Renal cortex interstitium (tissue), 11 donors: ENCODE measurements at regions not wholly inside any gene's neighbourhood (a gene's known extent, or its start where the extent isn't known, plus 50 kb on each side); places are given as distances from the start of the nearest gene placed in this dataset.

Experiments used
- DNase-seq, 11 donors: peaks; one replicate each; pipeline ENCODE4 v3.0.0-alpha.2; 2013; ENCODE audit warnings: low read depth in 9 of 11, low spot score in 4 of 11; ENCODE audit errors: extremely low read depth in 1 of 11

DNA sequence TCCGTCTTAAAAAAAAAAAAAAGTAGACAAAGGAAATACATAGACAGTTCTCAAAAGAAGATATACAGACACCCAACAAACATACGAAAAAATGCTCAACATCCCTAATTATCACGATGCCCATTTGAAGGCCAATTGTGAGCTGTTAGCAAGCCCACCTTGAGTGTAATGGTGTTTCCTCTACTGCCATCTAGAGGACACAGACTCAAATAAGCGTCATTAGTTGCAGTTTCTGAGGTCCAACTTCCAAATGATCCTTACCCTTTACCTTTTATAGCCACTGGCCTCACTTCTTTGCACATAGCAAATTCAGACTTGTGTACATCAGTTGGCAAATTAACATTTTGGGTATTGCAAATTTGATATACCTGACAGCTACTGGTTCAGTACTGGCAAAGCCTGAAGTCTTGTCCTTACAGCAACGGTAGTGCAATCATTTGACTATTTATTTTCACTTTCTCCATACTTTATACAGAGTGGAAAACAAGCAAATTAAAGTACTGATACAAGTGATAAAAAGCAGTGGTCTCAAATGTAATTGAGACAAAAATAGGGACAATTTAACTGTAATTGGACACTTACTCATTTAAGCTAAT lies 536.3 kb upstream of the EEF2KMT start:
- peak in 1 of 11 donors; percentile 20 for DNase-seq

DNA sequence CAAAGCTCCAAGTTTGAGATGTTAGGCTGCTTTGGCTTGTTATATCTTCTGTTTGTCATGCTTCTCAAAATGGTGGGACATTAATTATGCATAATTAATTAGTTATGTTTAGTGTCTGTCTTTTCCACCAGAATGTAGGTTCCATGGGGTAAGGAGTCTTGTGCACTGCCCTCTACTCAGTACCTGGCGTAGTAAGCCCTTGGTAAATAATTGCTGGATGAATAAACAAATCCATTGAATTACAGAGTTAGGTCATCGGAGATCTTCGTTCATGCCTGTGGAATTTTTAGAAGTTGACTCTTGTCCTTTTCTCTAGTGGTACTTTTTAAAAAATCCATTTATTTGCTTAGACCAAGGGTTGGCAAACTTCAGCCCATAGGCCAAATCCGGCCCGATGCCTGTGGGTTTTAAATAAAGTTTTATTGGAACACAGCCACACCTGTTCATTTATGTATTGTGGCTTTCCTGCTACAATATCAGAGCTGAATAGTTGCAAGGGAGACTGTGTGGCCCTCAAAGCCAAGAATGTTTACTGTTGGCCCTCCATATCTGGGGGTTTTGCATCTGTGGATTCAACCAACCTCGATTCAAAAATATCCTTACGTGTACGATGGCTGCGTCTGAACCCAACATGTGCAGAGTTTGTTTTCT lies 524.8 kb upstream of the EEF2KMT start:
- DNase-seq = no peak

DNA sequence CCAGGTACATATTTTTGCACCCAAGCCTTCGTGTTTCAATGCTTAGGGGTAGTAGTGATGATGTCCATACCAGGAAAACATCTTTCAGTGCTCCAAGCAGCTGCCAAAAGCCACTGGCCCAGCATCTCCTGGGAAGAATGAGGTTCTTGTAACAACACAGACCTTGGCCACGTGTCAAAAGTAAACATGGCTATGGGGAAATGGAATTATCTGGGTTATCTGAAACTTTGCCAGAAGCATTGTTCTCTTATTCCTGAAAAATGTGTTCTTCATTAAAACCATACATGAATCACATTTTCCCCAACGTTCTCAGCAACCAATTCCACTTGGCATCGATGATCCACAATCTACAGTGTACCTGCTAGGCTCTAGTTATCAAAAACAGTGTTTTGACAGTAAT lies 524.2 kb upstream of the EEF2KMT start:
- no peak for DNase-seq

DNA sequence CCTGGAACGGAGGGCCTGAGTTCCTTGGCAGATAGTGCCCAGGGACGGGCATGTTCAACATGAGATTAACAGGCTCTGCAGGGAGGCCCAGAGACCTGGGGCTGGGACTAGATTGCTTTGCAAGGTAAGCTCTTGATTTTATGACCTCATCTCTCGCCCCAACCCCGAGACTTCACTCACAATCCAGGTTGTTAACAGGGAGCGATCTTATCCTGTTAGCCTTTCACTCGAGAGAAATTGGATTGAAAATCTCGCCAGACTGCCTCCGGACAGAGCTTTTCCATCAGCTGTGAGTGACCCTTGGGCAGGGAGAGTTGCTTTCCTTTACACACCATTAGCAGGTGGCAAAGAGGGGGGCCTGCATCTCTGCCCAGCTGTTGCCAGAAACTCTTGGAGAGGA lies 521.7 kb upstream of the EEF2KMT start:
- no peak for DNase-seq

DNA sequence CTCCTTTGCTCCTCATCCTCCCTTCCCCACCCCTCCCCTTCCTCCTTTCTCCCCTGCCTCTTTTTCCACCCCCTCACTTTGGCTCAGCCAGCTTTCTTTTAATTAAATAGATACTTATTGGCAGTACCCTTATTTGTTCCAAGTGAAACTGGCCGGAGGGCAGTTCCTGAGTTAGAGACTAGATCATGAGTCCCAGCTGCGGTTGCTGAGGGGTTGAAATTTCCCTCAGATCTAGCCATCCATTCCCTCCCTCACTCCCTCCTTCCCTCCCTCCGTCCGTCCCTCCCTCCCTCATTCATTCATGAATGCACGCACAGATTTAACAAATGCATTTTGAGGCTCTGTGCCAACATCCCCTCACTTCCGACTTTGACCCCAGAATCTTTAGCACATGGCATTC lies 519.2 kb upstream of the EEF2KMT start:
- DNase-seq = no peak

DNA sequence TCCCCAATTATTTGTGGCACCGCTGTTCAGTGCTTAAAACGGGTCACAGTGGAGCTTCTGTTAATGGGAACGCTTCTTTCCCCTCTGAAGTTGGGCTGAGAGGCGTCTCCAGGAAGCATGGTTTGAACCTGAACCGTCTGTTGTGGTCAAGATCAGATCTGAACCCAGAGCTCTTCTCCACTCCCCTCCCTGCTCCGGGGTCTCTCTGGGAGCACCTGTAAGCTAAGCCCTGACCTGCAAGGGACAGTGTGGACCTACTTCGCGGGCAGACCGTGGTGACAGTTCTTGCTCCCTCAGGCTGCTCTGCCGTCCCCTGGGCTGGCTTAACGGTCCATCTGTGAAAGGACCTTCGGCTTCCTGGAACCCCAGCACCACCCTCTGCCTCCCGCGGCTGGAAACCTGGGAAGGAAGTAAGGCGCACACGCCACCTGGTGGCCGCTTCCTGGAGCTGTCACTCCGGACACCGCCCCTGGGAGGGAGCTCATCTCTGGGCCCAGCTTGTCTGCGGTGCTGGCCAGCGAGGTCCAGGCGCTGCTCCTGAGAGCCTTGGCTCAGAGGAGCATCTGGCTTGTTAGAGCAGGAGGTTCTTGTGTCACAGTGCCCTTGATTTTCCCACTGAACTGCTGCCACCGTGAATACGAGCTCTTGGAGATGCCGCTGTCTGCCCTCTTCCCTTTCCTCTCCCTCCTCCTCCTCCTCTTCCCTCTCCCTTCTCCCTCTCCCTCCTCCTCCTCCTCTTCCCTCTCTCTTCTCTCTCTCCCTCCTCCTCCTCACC lies 518.5 kb upstream of the EEF2KMT start:
- DNase-seq = peak in 9 of 11 donors; percentile 27 to 55 (median 42)

DNA sequence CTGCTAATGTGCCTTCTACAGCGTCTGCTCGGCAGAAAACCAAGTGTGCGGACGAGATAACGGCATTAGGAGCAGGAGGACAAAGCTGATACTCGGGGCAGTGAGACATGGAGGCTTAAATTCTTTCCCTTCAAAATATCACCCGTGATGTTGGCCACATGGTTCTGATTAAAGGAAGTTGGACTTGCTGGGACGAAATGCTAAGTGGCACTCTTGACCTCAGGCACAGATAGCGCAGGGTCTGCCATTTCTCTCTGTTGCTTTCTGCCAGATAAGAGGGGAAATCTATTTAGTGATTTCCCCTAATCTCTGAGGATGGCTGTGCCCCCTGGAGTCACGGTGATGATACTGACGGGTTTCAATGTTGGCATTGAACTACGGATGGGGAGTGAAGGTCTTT lies 509.6 kb upstream of the EEF2KMT start:
- no peak for DNase-seq

DNA sequence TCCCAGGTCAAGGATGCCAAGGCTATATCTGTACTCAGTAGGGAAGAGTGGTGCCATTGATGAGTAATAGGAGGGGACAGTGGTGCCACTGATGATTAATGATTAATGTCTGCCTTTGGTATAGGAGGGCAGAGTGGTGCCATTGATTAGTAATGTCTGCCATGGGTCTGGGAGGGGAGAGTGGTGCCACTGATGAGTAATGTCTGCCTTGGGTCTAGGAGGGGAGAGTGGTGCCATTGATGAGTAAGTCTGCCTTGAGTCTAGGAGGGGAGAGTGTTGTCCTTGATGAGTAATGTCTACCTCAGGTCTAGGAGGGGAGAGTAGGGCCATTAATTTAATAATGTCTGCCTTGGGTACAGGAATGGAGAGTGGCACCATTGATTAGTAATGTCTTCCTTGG lies 507.8 kb upstream of the EEF2KMT start:
- no peak for DNase-seq

DNA sequence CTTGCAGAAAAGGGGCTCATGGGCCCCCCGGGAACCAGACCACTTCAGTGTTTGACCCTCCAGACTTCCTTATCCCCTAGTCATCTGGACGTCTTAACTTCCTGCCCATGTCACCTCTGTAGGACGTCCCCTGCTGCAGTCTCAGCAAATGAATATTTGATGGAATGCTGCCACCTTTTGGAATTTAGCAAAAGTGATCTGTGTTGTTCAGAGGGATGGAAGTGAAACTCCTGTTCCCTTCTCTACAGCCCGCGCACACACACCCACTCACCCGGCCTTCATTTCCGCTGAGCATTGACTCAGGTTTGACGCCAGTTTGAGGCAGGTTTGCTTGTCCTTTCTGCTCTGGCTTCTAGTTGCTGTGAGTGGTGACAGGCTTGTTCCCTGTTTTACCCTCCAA lies 507.2 kb upstream of the EEF2KMT start:
- peak in 7 of 11 donors; percentile 5 to 29 (median 15) for DNase-seq

DNA sequence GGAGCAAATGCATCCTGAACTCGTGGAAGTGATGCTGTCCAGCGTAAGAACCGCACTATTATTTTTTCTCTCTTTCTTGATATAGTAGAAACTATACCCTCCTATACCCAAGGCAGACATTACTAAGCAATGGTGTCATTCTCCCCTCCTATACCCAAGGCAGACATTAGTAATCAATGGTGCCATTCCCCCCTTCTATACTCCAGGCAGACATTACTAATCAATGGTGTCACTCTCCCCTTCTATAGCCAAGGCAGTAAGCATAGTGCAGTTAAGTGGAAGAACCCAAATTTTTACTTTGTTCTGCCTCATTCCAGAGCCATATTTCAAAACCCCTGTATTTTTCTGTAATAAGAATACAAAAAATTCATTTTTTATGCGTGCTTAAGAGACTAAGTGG lies 506.2 kb upstream of the EEF2KMT start:
- no peak for DNase-seq

DNA sequence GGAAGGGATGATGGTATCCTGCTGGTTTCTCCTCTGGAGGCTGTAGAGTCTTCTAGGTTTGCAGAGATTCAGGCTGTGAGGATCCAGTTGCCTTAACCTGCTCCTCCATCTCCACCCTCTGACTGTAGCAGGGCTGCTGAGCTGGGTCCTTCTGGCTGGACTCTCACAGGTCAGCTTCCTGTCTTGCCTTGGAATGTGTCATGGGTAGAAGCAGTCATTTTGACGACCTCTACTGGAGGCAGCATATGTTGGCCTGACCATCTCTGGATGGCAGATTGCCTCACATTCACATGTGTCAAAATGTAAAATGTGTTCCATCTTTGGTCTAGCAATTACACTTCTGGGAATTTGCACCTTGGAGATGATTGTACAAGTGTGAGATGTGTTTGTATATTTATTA lies 504.4 kb upstream of the EEF2KMT start:
- DNase-seq = no peak

DNA sequence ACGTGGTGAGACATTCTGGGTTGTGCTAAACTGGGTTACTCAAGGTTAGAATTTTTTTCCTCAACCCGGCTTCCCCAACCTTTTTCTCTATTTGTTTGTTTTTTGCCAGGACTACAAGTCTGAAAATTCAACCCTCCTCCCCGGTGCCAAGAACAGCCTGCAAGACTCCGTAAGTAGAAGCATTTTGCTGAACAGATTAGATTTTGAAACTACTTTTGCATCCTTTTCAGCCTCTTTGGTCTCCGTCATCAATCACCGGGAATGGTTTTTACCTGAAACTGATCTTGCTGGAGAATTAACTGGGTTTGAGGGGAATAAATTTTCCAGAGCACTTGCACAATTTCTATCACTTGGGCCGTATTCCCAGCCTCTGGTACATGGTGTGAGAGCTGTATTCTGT lies 501.2 kb upstream of the EEF2KMT start:
- no peak for DNase-seq

DNA sequence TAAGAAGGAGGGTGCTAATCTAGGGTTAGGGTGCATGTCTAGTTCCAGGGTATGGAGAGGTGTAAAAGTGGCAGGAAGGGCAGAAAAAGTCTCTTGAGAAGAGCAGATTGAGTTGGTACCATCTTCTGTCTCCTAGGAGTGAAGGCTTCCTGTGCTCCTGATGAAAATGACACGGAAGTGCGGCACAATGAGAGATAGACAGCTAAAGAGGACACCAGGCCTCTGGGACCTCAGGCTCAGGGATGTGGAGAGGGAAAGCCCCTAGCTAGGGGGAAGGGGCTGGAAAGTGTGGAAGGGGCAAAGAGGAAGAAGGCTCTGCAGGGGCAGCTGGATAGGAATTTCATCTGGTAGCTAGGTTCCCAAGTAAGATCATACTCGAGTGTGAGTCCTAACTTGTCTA lies 498.3 kb upstream of the EEF2KMT start:
- DNase-seq = no peak

DNA sequence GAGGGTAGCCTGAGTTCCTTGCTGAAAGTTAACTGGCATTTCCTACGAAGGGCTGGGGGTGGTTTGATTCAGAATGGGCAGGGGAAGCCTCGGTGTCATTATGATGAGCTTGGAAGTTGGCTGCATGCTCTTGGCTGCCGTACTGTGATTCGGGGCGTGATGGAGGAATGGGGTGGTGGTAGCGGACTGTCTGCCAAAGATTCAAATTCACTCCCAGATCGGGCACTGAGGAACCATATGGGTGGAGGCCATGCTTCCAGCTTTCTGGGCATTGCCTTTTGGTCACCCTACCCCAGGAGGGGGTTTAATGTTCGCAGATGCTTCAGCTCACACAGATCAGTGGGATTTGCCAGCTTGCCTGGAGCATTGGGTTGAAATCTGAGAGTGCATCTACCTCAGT lies 492.8 kb upstream of the EEF2KMT start:
- no peak for DNase-seq

DNA sequence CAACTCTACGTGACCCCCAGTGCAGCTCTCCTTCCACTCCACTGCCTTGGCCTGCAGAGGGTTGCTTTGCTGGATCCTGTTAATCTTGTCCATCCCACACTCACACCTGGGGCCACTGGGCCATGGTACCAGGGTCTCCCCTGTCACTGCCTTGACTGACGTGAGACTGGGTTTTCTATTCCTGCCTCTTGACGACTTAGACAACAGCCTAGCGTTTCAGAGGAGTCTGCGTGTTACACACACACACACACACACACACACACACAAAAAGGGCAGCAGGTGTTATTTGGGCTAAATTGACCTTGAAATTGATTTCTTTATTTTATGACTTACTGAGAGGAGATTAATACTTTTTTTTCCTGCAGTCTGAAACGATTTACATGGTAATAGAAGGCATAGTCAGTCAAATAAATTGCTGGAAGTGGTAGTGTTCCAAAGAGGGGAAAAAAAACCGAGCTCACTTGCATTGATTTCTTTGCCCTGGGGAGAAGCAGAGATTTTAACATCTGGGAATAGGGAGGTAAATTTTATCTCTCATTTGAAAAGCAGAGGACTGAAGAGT lies 492.3 kb upstream of the EEF2KMT start:
- DNase-seq = no peak

DNA sequence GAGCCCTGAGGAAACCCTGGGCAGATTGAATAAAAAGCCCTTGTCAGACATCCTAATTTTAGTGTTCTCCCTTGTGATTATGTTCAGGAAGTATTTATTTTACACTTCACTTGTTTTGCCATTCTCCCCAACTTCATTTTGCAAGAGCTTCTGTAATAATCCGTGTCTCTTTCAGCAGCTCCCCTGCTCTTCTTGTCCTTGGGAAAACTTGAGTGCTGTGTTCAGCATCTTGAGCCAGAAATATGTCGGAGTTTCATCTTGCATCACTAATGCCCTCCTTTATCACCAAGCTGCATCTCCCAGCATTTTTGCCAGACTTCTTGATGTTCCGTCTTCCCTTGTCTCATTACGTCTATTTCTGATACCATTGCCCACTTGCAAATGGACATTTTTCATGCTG lies 486.5 kb upstream of the EEF2KMT start:
- DNase-seq = no peak

DNA sequence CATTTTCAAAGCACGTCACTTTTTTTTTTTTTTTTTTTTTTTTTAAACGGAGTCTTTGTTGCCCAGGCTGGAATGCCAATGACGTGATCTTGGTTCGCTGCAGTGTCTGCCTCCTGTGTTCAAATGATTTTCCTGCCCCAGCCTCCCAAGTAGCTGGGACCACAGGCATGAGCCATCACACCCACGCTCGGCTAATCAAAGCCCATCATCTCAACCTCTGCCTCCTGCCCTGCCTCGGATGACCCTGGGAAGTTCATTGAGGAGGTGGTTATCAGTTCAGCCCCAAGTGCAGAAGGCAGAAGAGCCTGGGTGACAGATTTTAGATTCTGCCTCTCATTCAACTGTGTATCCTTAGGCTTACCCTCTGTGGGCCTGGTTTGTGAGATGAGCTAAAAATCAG lies 484.9 kb upstream of the EEF2KMT start:
- no peak for DNase-seq

DNA sequence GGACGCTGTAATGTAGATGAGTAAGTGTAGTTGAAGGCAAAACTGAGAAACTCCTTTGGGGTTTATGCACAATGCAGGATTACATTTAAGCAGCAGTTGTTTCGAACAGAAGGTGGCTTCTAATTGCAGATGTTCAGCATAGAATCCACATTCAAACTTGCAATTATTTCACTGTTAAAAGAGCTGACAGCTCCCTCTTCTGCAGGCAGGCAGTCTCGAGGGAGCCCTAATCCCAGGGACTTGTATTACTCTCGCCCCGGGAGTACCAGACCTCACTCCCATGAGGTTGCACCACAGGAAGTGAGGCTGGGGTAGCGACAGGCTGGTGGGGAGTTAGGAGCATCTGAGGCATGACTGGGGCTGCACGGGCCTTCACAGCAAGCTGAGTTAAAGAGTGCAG lies 484.3 kb upstream of the EEF2KMT start:
- no peak for DNase-seq

DNA sequence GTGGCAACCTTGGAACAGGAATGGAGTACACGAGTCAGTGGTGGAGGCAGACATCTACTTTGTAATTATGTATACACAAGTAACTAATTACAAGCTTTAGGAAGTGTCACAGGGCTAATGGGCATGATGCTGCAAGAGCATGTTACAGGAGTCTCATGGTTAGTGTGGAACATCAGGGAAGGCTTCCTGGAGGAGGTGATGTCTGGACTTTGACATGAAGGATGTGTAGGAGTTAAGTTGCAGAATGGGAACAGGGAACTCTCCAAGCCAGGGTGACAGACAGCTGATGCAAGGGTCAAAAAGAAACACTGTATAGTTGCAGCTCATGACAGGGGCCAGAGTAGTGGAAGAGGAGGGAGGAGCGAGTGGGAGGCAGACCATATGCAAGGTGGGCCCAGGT lies 483.8 kb upstream of the EEF2KMT start:
- DNase-seq = no peak

DNA sequence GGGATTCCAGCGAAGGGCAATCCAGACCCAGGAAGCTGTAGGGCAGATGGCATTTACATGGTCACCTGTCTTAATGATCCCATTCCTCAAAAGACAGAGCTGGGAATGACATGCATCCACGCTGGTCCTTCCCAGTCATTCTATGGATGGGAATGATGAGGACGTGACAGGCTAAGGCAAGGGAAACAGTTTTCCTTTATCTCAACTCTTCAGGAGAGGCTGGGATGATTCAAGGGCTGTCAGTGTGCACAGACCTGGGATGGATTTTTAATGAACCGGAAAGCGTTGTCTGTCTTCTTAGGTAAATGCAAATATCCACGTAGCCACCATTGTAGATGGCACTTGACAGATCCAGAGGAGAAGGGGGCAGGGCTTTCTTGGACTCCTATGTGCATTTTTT lies 483.2 kb upstream of the EEF2KMT start:
- no peak for DNase-seq
